KOPT-K1 (cell line): ENCODE measurements at regions not wholly inside any gene's neighbourhood (a gene's known extent, or its start where the extent isn't known, plus 50 kb on each side); places are given as distances from the start of the nearest gene placed in this dataset.

Experiments
- H3K27ac ChIP-seq: fragments of 200-600 bp; sonication (generic); 2 replicates; pipeline ENCODE4 v1.5.1; 2016; ENCODE audit warnings: antibody characterized with exemption, mild to moderate bottlenecking, low read depth, low read length; ENCODE audit not compliant: poor library complexity, severe bottlenecking
- H3K36me3 ChIP-seq: fragments of 200-600 bp; sonication (generic); 2 replicates; pipeline ENCODE4 v1.5.1; 2017; ENCODE audit warnings: antibody characterized with exemption, mild to moderate bottlenecking, low read length, moderate library complexity; ENCODE audit not compliant: insufficient read depth
- H3K9me3 ChIP-seq: fragments of 200-600 bp; sonication (generic); 2 replicates; pipeline ENCODE4 v1.5.1; 2017; ENCODE audit warnings: antibody characterized with exemption, low read length, mild to moderate bottlenecking; ENCODE audit not compliant: insufficient read depth, poor library complexity, severe bottlenecking

DNA sequence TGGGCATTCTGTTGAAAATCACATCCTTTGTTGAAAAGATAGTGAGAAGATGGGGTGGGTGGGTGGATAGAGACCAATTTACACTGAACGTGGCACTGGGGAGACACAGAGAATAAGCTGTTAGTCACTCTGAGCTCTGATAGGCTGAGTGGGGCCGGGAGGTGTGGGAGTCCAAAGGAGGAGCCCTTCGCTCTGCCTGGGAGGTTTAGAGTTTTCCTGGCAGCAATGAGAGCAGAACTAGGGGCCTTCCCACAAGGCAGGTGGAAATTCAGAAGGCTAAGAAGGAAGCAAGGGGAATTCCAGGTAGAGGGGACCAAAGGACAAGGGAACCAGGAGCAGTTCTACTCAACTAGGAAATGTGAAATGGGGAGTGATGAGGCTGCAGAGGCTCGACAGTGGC lies 272.7 kb downstream of the RPLP1 start:
- Histone ChIP-seq H3K27ac (no peak overlapping the region), H3K9me3 (peaks cover 3% of the 10 kb centered on the region), H3K36me3 (no peaks in the 10 kb centered on the region)

DNA sequence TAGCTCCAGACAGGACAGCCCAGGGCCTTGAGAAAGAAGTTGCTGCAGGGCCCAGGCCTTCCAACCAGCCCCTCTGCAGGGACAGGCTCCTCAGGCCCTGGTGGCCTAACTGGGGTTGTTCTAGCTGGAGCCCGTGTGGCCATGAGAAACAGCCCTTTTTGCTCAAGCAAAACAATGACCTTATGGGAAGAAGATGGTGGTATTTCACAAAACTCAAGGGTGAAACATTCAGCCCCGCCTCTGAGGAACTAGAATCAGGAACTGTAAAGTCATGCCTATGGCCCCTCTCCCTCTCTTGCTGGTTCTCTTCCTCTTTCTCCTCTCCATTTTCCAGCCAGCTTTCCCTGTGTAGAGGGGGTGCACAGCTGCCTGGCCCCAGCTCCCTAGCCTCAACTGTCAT lies 273.3 kb downstream of the RPLP1 start:
- no peaks in the 10 kb centered on the region for H3K36me3 ChIP-seq
- H3K27ac ChIP-seq = no peak overlapping the region
- peaks cover 2% of the 10 kb centered on the region for H3K9me3 ChIP-seq

DNA sequence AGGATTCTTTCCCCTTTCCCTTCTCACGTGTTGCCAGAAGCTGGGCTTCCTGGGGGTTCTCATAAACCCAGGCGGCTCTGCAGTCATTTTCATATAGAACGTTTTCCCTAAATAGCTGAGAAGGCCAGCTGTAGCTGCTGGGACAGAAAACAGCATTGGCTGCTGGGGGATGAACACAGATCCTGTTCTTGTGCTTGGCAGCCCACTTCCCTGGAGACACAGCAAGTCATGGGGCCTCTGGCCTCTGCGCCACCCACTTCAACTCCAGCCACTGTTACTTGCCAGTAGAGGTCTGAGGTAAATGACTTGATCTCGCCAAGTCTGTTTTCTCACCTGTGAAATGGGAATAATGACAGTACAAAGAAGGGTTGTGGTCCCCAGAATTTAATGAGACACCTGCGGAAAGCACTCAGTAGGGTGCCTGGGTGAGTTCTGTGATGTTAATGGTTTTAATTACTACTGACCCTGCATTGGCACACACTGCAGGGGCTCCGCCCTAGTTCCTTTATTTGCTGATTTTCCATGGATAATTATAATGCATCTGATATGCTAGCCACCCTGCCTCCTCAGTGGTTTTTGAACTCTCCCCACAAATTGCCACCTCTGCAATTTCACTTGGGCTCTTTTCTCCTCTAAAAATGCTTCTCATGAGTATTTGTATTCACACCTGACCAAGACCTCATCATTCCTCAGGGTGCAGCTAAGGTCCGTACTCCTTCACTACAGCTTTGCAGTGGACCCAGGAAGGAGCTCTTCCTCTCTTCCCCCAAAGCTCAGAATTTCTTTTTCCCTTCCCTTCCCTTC lies 274.7 kb downstream of the RPLP1 start:
- no peak overlapping the region for H3K27ac ChIP-seq
- H3K36me3 ChIP-seq = no peaks in the 10 kb centered on the region
- H3K9me3 ChIP-seq = no peaks in the 10 kb centered on the region

DNA sequence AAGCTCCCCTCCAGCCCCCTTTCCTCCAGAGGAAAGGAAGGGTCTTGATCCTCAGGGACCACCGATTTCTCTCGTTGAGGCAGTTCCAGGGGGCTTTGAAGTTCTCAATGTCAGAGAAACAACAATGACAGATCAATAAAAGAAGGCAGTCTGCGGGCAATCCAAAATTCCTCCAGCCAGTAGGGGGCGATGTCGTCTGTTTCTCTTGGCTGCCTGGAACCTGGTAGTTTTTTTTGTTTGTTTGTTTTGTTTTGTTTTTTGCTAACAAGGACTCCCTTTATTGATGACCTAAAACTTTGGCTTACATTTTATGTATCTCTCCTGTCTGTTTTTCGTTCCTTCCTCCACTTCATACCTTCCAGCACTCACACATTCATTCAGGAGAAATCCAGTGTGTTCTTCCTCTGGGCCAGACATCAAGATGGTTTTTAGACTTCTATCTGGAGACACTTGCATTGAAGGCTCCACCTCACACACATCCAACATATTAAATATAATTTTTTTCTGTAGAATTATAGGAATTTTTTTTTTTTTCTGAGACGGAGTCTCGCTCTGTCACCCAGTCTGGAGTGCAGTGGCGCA lies 276.6 kb downstream of the RPLP1 start:
- H3K27ac ChIP-seq = no peak overlapping the region
- H3K9me3 ChIP-seq = no peaks in the 10 kb centered on the region
- no peaks in the 10 kb centered on the region for H3K36me3 ChIP-seq

DNA sequence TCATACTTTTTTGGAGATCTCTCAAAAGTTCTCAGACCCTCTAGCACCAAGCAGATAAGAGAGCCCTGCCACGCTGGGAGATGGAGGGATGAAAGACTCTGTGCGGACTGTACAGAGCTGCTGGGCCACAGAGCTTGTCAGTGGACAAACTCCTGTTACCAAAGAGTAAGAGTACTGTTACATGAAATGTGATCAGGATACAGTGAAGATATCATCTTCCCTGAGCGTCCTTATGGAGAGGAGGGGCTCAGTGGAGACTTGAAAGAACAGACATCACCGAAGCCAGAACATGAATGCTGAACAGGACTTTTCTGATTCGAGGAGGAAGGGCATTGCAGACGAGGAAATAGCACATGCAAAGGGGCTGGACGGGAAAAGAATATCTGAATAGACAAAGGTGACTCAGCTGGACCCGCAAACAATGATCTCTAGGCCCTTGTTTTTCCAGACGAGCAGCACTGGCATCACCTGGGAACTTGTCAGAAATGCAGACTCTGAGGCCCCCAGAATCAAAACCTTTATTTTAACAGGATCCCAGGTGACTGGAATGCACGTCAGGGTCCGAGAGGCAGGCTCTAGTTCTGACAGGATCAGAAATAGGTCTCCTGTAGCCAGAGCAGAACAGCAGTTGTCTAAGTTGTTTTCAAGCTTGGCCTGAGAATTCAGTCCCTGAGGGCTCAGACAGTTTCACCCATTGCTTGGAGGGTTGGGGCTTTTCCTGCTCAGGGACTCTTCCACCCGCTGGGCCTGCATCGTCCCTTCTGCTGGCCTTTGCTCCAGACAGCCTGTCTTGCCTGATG lies 277.9 kb downstream of the RPLP1 start:
- Histone ChIP-seq H3K27ac (no peak overlapping the region), H3K36me3 (no peaks in the 10 kb centered on the region), H3K9me3 (no peaks in the 10 kb centered on the region)

DNA sequence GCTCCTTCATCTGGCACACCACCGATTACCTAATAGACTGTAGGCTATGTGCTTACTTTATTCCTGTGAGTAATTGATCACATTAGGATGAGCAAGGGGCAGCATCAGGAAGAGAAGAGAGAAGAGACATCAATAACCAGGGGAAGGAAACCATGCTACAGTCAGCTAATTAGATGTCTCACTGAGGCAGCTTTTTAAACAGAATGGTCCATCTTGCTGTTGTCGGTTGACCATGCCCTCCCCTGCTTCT lies 278.4 kb downstream of the RPLP1 start:
- Histone ChIP-seq H3K9me3 (no peaks in the 10 kb centered on the region), H3K36me3 (no peaks in the 10 kb centered on the region), H3K27ac (no peak overlapping the region)

DNA sequence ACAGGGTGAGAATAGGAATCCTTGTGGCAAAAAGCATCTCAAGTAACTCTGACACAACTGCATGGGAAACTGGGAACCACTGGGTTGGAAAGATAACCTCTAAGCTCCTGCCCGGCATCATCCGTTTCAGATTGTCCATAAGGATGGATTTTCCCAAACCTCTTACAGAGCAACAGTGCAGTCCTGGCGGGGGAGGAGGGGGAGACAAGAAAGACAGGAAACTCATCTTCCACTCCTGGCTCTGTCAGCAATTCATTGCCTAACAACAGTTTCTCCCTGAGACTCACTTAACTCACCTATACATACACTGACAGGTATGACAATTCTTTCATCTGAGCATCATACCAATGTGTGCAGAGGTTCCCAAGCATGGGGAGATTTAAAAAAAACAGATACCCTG lies 279.0 kb downstream of the RPLP1 start:
- Histone ChIP-seq H3K36me3 (no peaks in the 10 kb centered on the region), H3K27ac (no peak overlapping the region), H3K9me3 (no peaks in the 10 kb centered on the region)

DNA sequence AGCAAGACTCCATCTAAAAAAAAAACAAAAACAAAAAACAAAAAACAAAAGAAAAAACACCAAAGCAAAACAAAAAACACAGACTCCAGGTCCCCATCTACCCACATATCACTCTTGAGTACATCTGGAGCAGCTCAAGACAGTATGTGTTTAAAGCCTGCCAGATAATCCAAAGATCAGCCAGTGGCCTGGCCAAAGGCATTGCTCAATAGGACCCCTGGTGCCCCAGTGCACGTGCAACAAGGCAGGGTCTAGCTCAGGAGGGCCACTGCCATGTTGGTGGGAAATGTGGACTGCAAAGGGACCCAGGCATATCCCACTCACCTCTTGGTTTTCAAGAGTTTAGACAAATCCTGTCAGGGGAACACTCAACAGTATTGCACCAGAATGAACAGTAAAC lies 279.5 kb downstream of the RPLP1 start:
- H3K36me3 ChIP-seq = no peaks in the 10 kb centered on the region
- H3K9me3 ChIP-seq = no peaks in the 10 kb centered on the region
- no peak overlapping the region for H3K27ac ChIP-seq

DNA sequence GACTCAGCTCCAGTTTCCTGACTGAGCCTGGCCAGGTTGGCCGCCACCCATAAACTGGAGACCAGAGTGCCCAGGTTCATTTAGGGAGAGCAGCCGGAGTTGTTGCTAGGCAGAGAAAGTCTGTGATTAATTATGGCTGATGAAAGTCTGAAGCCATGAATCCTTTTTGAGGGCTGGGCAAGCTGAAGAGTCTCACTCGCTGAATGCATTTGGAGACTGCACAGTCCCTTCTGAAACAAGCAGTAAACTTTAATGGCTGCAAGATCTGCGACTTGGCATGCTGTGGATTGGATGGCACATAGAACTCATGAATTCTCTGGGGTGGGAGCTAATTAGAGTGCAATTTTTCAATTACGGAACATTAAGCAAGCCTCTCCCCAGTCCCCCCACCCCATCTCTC lies 282.1 kb downstream of the RPLP1 start:
- Histone ChIP-seq H3K9me3 (no peaks in the 10 kb centered on the region), H3K36me3 (no peaks in the 10 kb centered on the region), H3K27ac (no peak overlapping the region)

DNA sequence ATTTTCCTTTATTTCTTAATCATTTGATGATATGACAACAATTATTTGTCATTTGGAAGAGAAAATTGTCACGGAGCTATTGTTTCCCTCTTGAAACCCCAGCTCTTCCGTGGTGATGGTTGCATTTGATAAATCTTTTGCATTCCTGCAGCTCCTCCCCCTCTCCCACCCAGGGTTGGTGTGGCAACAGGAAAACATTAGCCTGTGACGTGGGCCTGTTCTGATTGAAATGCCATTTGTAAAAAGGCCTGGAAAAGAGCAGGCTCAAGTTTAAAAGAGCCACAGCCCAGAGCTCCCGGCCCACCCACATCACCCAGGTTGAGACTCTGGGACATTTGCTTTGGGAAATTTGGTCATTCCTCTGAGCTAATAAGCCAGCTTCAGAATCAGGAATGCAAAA lies 282.5 kb downstream of the RPLP1 start:
- Histone ChIP-seq H3K36me3 (no peaks in the 10 kb centered on the region), H3K9me3 (no peaks in the 10 kb centered on the region), H3K27ac (no peak overlapping the region)

DNA sequence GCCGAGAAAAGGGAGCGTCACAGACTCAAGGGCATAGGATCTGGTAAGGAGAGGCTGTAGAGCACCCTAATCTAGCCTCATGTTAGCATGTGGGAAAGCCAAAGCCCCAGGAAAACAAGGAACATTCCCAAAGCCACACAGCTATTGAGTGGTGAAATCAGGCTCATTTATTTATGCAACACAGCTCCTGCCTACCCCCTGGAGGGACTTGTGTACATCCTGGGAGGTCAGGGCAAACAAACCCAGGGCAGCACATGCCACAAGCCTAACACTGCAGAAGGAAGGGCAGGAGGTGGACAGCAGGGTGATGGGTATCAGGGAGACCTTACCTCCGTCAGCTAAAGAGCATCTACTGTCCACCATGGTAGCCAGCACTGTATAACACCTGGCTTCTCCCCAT lies 283.5 kb downstream of the RPLP1 start:
- H3K9me3 ChIP-seq = no peaks in the 10 kb centered on the region
- H3K36me3 ChIP-seq = no peaks in the 10 kb centered on the region
- H3K27ac ChIP-seq = no peak overlapping the region

DNA sequence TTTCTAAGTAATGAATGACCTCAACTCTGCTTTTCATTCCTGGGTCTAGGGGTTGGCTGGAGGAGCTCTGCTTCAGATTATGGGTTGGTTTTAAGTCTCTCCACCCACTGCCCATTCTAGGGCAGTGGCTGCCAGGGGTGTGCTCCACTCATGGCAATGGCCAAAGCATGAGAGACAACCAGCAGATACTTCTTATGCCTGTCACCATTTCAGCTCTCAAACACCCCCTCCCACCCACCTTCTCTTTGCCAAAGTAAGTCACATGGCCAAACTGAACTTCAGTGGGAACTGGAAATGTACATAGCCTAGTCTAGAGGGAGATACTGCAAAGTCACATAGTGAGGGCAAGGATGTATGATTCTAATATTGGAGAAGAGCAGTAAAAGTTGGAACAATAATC lies 285.3 kb downstream of the RPLP1 start:
- no peaks in the 10 kb centered on the region for H3K36me3 ChIP-seq

DNA sequence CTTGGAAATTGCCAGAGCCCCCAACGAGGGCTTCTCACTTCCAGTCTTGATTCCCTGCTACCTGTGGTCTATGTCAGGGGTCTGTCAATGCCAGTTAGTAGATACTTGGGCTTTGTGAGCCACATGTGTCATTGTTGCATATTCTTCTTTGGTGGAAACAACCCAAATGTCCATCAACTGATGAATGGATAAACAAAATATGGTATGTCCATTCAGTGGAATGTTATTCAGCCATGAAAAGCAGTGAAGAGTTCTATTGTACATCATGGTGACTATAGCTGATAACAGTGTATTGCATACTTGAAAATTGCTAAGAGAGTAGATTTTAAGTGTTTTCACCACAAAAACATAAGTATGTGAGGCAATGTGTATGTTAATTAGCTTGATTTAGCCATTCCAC lies 288.1 kb downstream of the RPLP1 start:
- no peaks in the 10 kb centered on the region for H3K9me3 ChIP-seq
- H3K27ac ChIP-seq = no peak overlapping the region
- H3K36me3 ChIP-seq = no peaks in the 10 kb centered on the region

More for the DNA sequence above, 285.3 kb downstream of the RPLP1 start:
- Histone ChIP-seq H3K9me3 (no peaks in the 10 kb centered on the region), H3K27ac (no peak overlapping the region)

DNA sequence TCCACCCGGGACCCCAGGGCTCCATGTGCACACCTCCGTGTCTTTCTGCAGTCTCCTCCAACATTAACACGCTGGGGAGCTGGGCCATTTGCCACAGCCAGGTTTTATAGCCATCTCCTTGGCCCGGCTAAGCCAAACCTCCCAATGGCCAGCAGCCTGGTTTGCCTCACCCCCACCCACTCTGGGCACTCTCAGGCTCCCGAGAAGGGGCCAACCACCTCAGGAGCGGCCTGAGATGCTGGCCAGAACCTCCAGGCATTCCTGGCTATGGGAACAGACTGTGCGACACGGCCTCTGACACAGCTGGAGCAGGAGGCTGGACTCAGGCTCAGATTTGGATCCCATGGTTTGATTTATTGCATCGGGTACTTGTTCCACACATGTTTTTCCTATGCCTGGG lies 289.7 kb downstream of the RPLP1 start:
- H3K27ac ChIP-seq = no peak overlapping the region
- H3K36me3 ChIP-seq = no peaks in the 10 kb centered on the region
- H3K9me3 ChIP-seq = no peaks in the 10 kb centered on the region

DNA sequence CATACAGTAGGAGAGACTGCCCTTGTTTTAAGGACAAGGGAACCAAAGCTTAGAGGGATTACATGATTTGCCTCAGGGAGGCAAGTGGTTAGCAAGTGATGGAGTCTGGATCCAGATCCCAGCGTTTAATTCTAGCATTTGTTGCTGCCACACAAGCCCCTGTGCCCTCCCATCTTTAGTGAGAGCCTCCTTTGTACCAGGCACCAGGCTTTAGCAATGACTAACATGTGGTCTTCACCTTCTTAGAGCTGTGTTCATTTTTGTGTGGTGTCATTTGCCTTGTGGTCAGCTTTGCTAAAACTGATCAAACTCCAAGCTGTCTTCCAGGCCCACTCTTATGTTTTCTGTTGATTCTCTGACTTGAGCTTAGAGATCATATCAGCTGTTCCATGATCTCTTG lies 290.5 kb downstream of the RPLP1 start:
- Histone ChIP-seq H3K36me3 (no peaks in the 10 kb centered on the region), H3K27ac (no peak overlapping the region), H3K9me3 (no peaks in the 10 kb centered on the region)
